ENCODE measurements at regions not wholly inside any gene's neighbourhood (a gene's known extent, or its start where the extent isn't known, plus 50 kb on each side); places are given as distances from the start of the nearest gene placed in this dataset.
A peak's percentile ranks its signal among the peaks of the same experiment; 100 is the strongest.

- ChIA-PET POLR2A (no interaction called here), CTCF (interaction anchor here (0.8 to 0.9 kb wide), 2 partner anchors 11 to 17 kb away, joined by 3 read pairs; no protein-coding TSS in a partner anchor)
- H3K4me3 Mint-ChIP-seq: no peak overlapping the region
- H3K4me1 Mint-ChIP-seq: peaks cover 8% of the 10 kb centered on the region
- H3K27me3 Mint-ChIP-seq: no peaks in the 10 kb centered on the region
- no peaks in the 10 kb centered on the region for H3K36me3 Mint-ChIP-seq (ENCODE audit: low read depth)
- peak; percentile 16 for DNase-seq
- peaks cover 6% of the 10 kb centered on the region for H3K9me3 Mint-ChIP-seq
- H3K27ac Mint-ChIP-seq: no peak overlapping the region
Measured at GRCh38 chr22:49502126-49502826, 325.4 kb downstream of the BRD1 start.

GRCh38 chr22:49500942-49501395 is 326.7 kb downstream of the BRD1 start:
- POLR2A ChIA-PET: no interaction called here
- Mint-ChIP-seq H3K36me3 (ENCODE audit: low read depth) (no peaks in the 10 kb centered on the region), H3K27ac (no peak overlapping the region)

GRCh38 chr22:49500076-49500460 is 327.6 kb downstream of the BRD1 start:
- Mint-ChIP-seq H3K9me3 (no peaks in the 10 kb centered on the region), H3K4me3 (no peak overlapping the region), H3K27me3 (no peaks in the 10 kb centered on the region), H3K27ac (no peak overlapping the region), H3K36me3 (ENCODE audit: low read depth) (no peaks in the 10 kb centered on the region), H3K4me1 (peaks cover 8% of the 10 kb centered on the region)
- POLR2A ChIA-PET: no interaction called here
- no peak for DNase-seq
- CTCF ChIA-PET: no interaction called here

More at GRCh38 chr22:49500942-49501395, 326.7 kb downstream of the BRD1 start:
- CTCF ChIA-PET: no interaction called here
- no peaks in the 10 kb centered on the region for H3K9me3 Mint-ChIP-seq
- no peak overlapping the region for H3K4me3 Mint-ChIP-seq
- H3K27me3 Mint-ChIP-seq: no peaks in the 10 kb centered on the region
- no peak for DNase-seq
- H3K4me1 Mint-ChIP-seq: peaks cover 8% of the 10 kb centered on the region

GRCh38 chr22:49499433-49500075 is 328.1 kb downstream of the BRD1 start:
- Mint-ChIP-seq H3K27me3 (no peaks in the 10 kb centered on the region), H3K36me3 (ENCODE audit: low read depth) (no peaks in the 10 kb centered on the region), H3K4me1 (peaks cover 8% of the 10 kb centered on the region), H3K27ac (no peak overlapping the region), H3K4me3 (no peak overlapping the region), H3K9me3 (no peaks in the 10 kb centered on the region)
- POLR2A ChIA-PET: no interaction called here
- no peak for DNase-seq
- CTCF ChIA-PET: no interaction called here

- ChIA-PET POLR2A (no interaction called here), CTCF (no interaction called here)
- no peak overlapping the region for H3K4me3 Mint-ChIP-seq
- peaks cover 2% of the 10 kb centered on the region for H3K4me1 Mint-ChIP-seq
- no peaks in the 10 kb centered on the region for H3K27me3 Mint-ChIP-seq
- H3K27ac Mint-ChIP-seq: no peak overlapping the region
- no peaks in the 10 kb centered on the region for H3K36me3 Mint-ChIP-seq (ENCODE audit: low read depth)
- H3K9me3 Mint-ChIP-seq: no peaks in the 10 kb centered on the region
- DNase-seq: no peak
Measured at GRCh38 chr22:49497266-49497665, 330.4 kb downstream of the BRD1 start.

- Mint-ChIP-seq H3K4me1 (no peaks in the 10 kb centered on the region), H3K27ac (no peak overlapping the region), H3K36me3 (ENCODE audit: low read depth) (no peaks in the 10 kb centered on the region), H3K9me3 (no peaks in the 10 kb centered on the region), H3K4me3 (no peak overlapping the region), H3K27me3 (no peaks in the 10 kb centered on the region)
- POLR2A ChIA-PET: no interaction called here
- CTCF ChIA-PET: no interaction called here
- DNase-seq: no peak
Measured at GRCh38 chr22:49494555-49494954, 333.1 kb downstream of the BRD1 start.

- H3K4me3 Mint-ChIP-seq: no peak overlapping the region
- ChIA-PET CTCF (no interaction called here), POLR2A (no interaction called here)
- no peaks in the 10 kb centered on the region for H3K36me3 Mint-ChIP-seq (ENCODE audit: low read depth)
- H3K9me3 Mint-ChIP-seq: no peaks in the 10 kb centered on the region
- no peak for DNase-seq
- H3K27ac Mint-ChIP-seq: no peak overlapping the region
- no peaks in the 10 kb centered on the region for H3K27me3 Mint-ChIP-seq
- H3K4me1 Mint-ChIP-seq: no peaks in the 10 kb centered on the region
Measured at GRCh38 chr22:49492741-49493251, 334.9 kb downstream of the BRD1 start.

GRCh38 chr22:49492308-49492707 is 335.4 kb downstream of the BRD1 start:
- ChIA-PET CTCF (no interaction called here), POLR2A (no interaction called here)
- no peaks in the 10 kb centered on the region for H3K36me3 Mint-ChIP-seq (ENCODE audit: low read depth)
- no peak overlapping the region for H3K27ac Mint-ChIP-seq
- no peaks in the 10 kb centered on the region for H3K27me3 Mint-ChIP-seq
- H3K4me3 Mint-ChIP-seq: no peak overlapping the region
- DNase-seq: no peak
- H3K4me1 Mint-ChIP-seq: no peaks in the 10 kb centered on the region
- no peaks in the 10 kb centered on the region for H3K9me3 Mint-ChIP-seq

GRCh38 chr22:49491726-49492125 is 335.9 kb downstream of the BRD1 start:
- POLR2A ChIA-PET: no interaction called here
- Mint-ChIP-seq H3K27ac (no peak overlapping the region), H3K4me1 (no peaks in the 10 kb centered on the region), H3K27me3 (no peaks in the 10 kb centered on the region), H3K36me3 (ENCODE audit: low read depth) (no peaks in the 10 kb centered on the region), H3K9me3 (no peaks in the 10 kb centered on the region), H3K4me3 (no peak overlapping the region)
- CTCF ChIA-PET: no interaction called here
- DNase-seq: no peak

- POLR2A ChIA-PET: no interaction called here
- H3K4me3 Mint-ChIP-seq: no peak overlapping the region
- no peaks in the 10 kb centered on the region for H3K36me3 Mint-ChIP-seq (ENCODE audit: low read depth)
- DNase-seq: no peak
- H3K27me3 Mint-ChIP-seq: no peaks in the 10 kb centered on the region
- CTCF ChIA-PET: no interaction called here
- H3K27ac Mint-ChIP-seq: no peak overlapping the region
- no peaks in the 10 kb centered on the region for H3K4me1 Mint-ChIP-seq
- no peaks in the 10 kb centered on the region for H3K9me3 Mint-ChIP-seq
Measured at GRCh38 chr22:49491221-49491635, 336.4 kb downstream of the BRD1 start.

- POLR2A ChIA-PET: no interaction called here
- no peaks in the 10 kb centered on the region for H3K27me3 Mint-ChIP-seq
- no peak for DNase-seq
- no peaks in the 10 kb centered on the region for H3K9me3 Mint-ChIP-seq
- H3K4me1 Mint-ChIP-seq: no peaks in the 10 kb centered on the region
- no peaks in the 10 kb centered on the region for H3K36me3 Mint-ChIP-seq (ENCODE audit: low read depth)
- H3K27ac Mint-ChIP-seq: no peak overlapping the region
- CTCF ChIA-PET: no interaction called here
- H3K4me3 Mint-ChIP-seq: no peak overlapping the region
Measured at GRCh38 chr22:49490692-49491091, 337.0 kb downstream of the BRD1 start.

GRCh38 chr22:49489821-49490220 is 337.9 kb downstream of the BRD1 start:
- ChIA-PET CTCF (no interaction called here), POLR2A (no interaction called here)
- H3K27ac Mint-ChIP-seq: no peak overlapping the region

GRCh38 chr22:49488943-49489342 is 338.7 kb downstream of the BRD1 start:
- CTCF ChIA-PET: no interaction called here
- H3K27ac Mint-ChIP-seq: no peak overlapping the region
- H3K27me3 Mint-ChIP-seq: no peaks in the 10 kb centered on the region
- no peak overlapping the region for H3K4me3 Mint-ChIP-seq
- POLR2A ChIA-PET: no interaction called here
- no peak for DNase-seq
- H3K36me3 Mint-ChIP-seq (ENCODE audit: low read depth): no peaks in the 10 kb centered on the region
- no peaks in the 10 kb centered on the region for H3K9me3 Mint-ChIP-seq
- H3K4me1 Mint-ChIP-seq: no peaks in the 10 kb centered on the region

More at GRCh38 chr22:49489821-49490220, 337.9 kb downstream of the BRD1 start:
- no peaks in the 10 kb centered on the region for H3K9me3 Mint-ChIP-seq
- no peaks in the 10 kb centered on the region for H3K4me1 Mint-ChIP-seq
- no peak overlapping the region for H3K4me3 Mint-ChIP-seq
- no peaks in the 10 kb centered on the region for H3K27me3 Mint-ChIP-seq
- H3K36me3 Mint-ChIP-seq (ENCODE audit: low read depth): no peaks in the 10 kb centered on the region
- DNase-seq: no peak

GRCh38 chr22:49487950-49488349 is 339.7 kb downstream of the BRD1 start:
- POLR2A ChIA-PET: no interaction called here
- H3K4me3 Mint-ChIP-seq: no peak overlapping the region
- no peak for DNase-seq
- H3K9me3 Mint-ChIP-seq: no peaks in the 10 kb centered on the region
- H3K36me3 Mint-ChIP-seq (ENCODE audit: low read depth): no peaks in the 10 kb centered on the region
- no peaks in the 10 kb centered on the region for H3K27me3 Mint-ChIP-seq
- H3K27ac Mint-ChIP-seq: no peak overlapping the region
- CTCF ChIA-PET: no interaction called here
- no peaks in the 10 kb centered on the region for H3K4me1 Mint-ChIP-seq

Measured in activated CD4-positive, alpha-beta T cell treated with anti-CD3 and anti-CD28 coated beads, Interleukin-2, amount 10 ng/mL, durations not matched to agents 7 days and 5 days (primary cell).